Esophagus muscularis mucosa (tissue), 4 donors: ENCODE measurements at regions not wholly inside any gene's neighbourhood (a gene's known extent, or its start where the extent isn't known, plus 50 kb on each side); places are given as distances from the start of the nearest gene placed in this dataset.

Source experiments
- DNase-seq: peaks from one replicate; pipeline ENCODE4 v3.0.0-alpha.2; 2017; ENCODE audit errors: extremely low spot score
- H3K27ac ChIP-seq, 4 donors: fragments of 200-600 bp; sonication (generic); replicated peaks in 1 of 4; 1 replicate in 3 of 4; 2 replicates in 1 of 4; pipeline ENCODE4 v1.5.1; 2016 to 2019; ENCODE audit warnings: mild to moderate bottlenecking in 1 of 4
- H3K27me3 ChIP-seq, 4 donors: fragments of 200-600 bp; sonication (generic); one replicate each; pipeline versions ENCODE4 v1.5.1 to v1.6.0; 2016 to 2019
- H3K36me3 ChIP-seq, 4 donors: fragments of 200-600 bp; sonication (generic); one replicate each; pipeline ENCODE4 v1.5.1; 2016 to 2019
- H3K4me1 ChIP-seq, 4 donors: fragments of 200-600 bp; sonication (generic); one replicate each; pipeline ENCODE4 v1.5.1; 2016 to 2019
- H3K4me3 ChIP-seq, 4 donors: fragments of 200-600 bp; sonication (generic); 1 replicate in 2 of 4; 2 replicates in 2 of 4; pipeline ENCODE4 v1.5.1; 2016 to 2019; ENCODE audit warnings: mild to moderate bottlenecking in 4 of 4, moderate library complexity in 1 of 4
- H3K9me3 ChIP-seq, 4 donors: fragments of 200-600 bp; sonication (generic); 1 replicate in 3 of 4; 2 replicates in 1 of 4; pipeline ENCODE4 v1.5.1; 2016 to 2019
- CTCF ChIP-seq, 3 experiments: fragments of 200-600 bp in 2 of 3; fragments of 450-650 bp in 1 of 3; sonication (generic) in 2 of 3; IDR thresholded peaks; one replicate each; pipeline ENCODE4 v1.5.1; 2017 to 2019; ENCODE audit warnings: antibody characterized with exemption in 3 of 3, mild to moderate bottlenecking in 2 of 3, moderate library complexity in 1 of 3
- EP300 ChIP-seq: sonication (generic); formaldehyde crosslinking; IDR thresholded peaks from one replicate; pipeline ENCODE4 v1.6.1; 2017; ENCODE audit warnings: antibody characterized with exemption
- POLR2A ChIP-seq: fragments of 450-650 bp; IDR thresholded peaks from one replicate; pipeline ENCODE4 v1.6.1; 2017; ENCODE audit warnings: antibody characterized with exemption, moderate library complexity, mild to moderate bottlenecking, low read depth
- POLR2AphosphoS5 ChIP-seq, 2 donors: sonication (generic); formaldehyde crosslinking; IDR thresholded peaks; one replicate each; pipeline ENCODE4 v1.6.1; 2017; ENCODE audit warnings: antibody characterized with exemption in 2 of 2
- WGBS: methylation state at CpG from one replicate; pipeline ENCODE4 v1.1.5; 2018; 5-methylcytosine and 5-hydroxymethylcytosine counted together
- intact Hi-C: fragments of 100-400 bp; cut with DNase I; formaldehyde crosslinking; loops from one replicate; pipeline ENCODE4 v1.15.1; 2023

DNA sequence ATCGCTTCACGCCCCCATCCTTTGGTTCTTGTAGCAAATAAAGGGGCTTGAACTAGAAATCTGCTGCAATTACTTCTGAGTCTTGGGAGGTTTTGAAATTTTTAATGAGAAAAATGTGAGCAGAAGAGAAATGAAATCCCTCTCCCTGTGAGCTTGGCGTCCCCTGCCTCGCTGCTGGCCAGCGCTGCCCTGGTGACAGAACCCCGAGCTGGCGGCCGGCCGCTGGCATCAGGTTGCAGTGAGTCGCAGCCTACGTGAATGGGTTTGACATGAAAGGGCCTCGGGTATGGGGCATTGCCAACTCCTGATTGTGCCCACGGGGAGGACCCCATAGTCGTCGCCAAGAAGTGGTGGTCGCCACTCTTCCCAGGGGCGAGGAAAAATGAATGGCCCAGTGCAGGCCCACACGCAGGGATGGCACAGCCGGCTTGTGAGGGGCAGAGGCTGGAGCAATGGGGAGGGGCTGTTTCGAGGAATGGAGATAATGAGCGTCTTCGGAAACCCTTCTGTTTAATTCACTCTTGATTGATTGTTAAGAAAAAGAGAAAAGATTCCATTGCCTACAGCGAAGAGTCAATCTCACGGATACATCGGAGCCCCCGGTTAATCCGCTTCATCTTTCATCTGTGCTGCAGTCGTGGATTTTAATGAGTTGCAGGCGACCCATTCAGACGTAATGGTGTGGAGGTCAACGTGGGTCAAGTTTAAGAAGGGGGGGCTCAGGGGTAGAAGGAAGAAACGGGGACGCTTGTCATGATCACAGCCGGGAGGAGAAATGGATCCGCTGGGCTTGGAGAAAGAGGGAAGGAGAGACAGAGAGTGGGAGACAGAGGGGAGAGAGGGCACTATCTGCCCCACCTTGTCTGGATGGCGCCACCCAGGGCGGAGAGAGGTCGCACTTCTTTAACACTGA, 380.1 kb downstream of the THBS2 start:
- H3K36me3 ChIP-seq: no peaks in the 10 kb centered on the region
- intact Hi-C loops: no loop called here
- H3K9me3 ChIP-seq: no peaks in the 10 kb centered on the region
- TF ChIP-seq POLR2A (no peak), POLR2AphosphoS5 (IDR thresholded peaks at IDR 0.05) (no peak), CTCF (IDR thresholded peaks at IDR 0.05) (no peak), EP300 (no peak)
- no peak overlapping the region for H3K4me3 ChIP-seq
- H3K27ac ChIP-seq: no peak overlapping the region
- peaks cover 0 to 21% (median 0%) of the 10 kb centered on the region in 4 donors for H3K27me3 ChIP-seq
- H3K4me1 ChIP-seq: no peaks in the 10 kb centered on the region
- 84% methylated on average over 34 of the region's 38 CpGs for WGBS
- no peak for DNase-seq

- Histone ChIP-seq H3K9me3 (no peaks in the 10 kb centered on the region), H3K4me1 (no peaks in the 10 kb centered on the region), H3K27me3 (peaks cover 0 to 13% (median 0%) of the 10 kb centered on the region in 4 donors), H3K4me3 (no peak overlapping the region), H3K27ac (no peak overlapping the region), H3K36me3 (no peaks in the 10 kb centered on the region)
- 72% methylated on average over 16 of the region's 20 CpGs for WGBS
- intact Hi-C loops: no loop called here
- no peak for DNase-seq
- TF ChIP-seq CTCF (IDR thresholded peaks at IDR 0.05) (no peak), POLR2AphosphoS5 (IDR thresholded peaks at IDR 0.05) (no peak), POLR2A (no peak), EP300 (no peak)
These were observed 381.9 kb downstream of the THBS2 start for GRCh38 chr6:168871642-168872315.

DNA sequence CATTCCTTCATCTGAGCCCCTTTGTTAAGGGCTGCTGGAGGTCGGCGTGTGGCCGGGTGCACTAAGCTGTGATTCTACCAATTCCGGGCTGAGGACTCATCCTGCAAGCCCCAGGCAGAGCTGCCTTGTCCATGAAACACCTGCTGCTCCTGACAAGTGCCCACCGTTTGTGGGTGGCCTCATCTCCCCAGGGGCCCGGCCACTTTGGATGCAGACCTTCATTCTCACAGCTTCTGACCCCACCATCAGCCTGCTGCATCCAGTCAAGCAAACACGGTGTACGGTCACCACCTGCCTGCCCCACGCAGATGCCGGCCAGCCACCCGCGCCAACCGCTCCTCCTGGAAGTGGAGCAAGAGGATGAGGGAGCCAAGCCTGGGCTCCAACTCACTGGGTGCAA, 382.7 kb downstream of the THBS2 start:
- no peak for DNase-seq
- intact Hi-C loops: no loop called here
- TF ChIP-seq POLR2A: no peak
- no peak for TF ChIP-seq EP300
- no peak for TF ChIP-seq POLR2AphosphoS5 (IDR thresholded peaks at IDR 0.05)
- no peak for TF ChIP-seq CTCF (IDR thresholded peaks at IDR 0.05)
- Histone ChIP-seq H3K36me3 (no peaks in the 10 kb centered on the region), H3K27me3 (peaks cover 0 to 11% (median 0%) of the 10 kb centered on the region in 4 donors), H3K9me3 (no peaks in the 10 kb centered on the region), H3K4me3 (no peak overlapping the region), H3K4me1 (no peaks in the 10 kb centered on the region), H3K27ac (no peak overlapping the region)
- 78% methylated on average over 13 of the region's 13 CpGs for WGBS

GRCh38 chr6:168867247-168868102, 386.2 kb downstream of the THBS2 start:
- no peak for DNase-seq
- no peak overlapping the region for H3K4me3 ChIP-seq
- no peaks in the 10 kb centered on the region for H3K27me3 ChIP-seq
- H3K4me1 ChIP-seq: no peaks in the 10 kb centered on the region
- TF ChIP-seq POLR2A: no peak
- intact Hi-C loops: no loop called here
- H3K27ac ChIP-seq: no peak overlapping the region
- WGBS: 75% methylated on average over 23 of the region's 23 CpGs
- H3K9me3 ChIP-seq: no peaks in the 10 kb centered on the region
- no peaks in the 10 kb centered on the region for H3K36me3 ChIP-seq

DNA sequence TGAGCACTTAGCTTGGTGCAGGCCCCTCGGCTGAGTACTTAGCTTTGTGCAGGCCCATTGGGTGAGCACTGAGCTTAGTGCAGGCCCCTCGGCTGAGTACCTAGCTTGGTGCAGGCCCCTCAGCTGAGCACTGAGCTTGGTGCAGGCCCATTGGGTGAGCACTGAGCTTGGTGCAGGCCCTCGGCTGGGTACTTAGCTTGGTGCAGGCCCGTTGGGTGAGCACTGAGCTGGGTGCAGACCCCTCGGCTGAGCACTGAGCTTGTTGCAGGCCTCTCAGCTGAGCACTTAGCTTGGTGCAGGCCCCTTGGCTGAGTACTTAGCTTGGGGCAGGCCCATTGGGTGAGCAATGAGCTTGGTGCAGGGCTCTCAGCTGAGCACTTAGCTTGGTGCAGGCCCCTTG, 387.1 kb downstream of the THBS2 start:
- intact Hi-C loops: no loop called here
- TF ChIP-seq EP300 (no peak), CTCF (IDR thresholded peaks at IDR 0.05) (no peak), POLR2A (no peak), POLR2AphosphoS5 (IDR thresholded peaks at IDR 0.05) (no peak)
- Histone ChIP-seq H3K4me1 (no peaks in the 10 kb centered on the region), H3K27ac (no peak overlapping the region), H3K4me3 (no peak overlapping the region), H3K9me3 (no peaks in the 10 kb centered on the region), H3K27me3 (no peaks in the 10 kb centered on the region), H3K36me3 (no peaks in the 10 kb centered on the region)
- no peak for DNase-seq
- WGBS: 93% methylated on average over 4 of the region's 5 CpGs
